Mammary epithelial cell (primary cell): ENCODE measurements at regions not wholly inside any gene's neighbourhood (a gene's known extent, or its start where the extent isn't known, plus 50 kb on each side); places are given as distances from the start of the nearest gene placed in this dataset.

ENCODE experiments used
- CTCF ChIP-seq, 2 donors: IDR thresholded peaks in 1 of 2; conservative IDR thresholded peaks in 1 of 2; 2 replicates each; pipeline ENCODE4 v1.5.1; 2011 to 2012; ENCODE audit warnings: inconsistent platforms in 2 of 2, low read length in 2 of 2, mild to moderate bottlenecking in 2 of 2, control low read depth in 1 of 2, low read depth in 1 of 2; ENCODE audit not compliant: insufficient read depth in 1 of 2; ENCODE audit errors: extremely low read depth in 1 of 2
- EZH2 ChIP-seq: IDR thresholded peaks from 2 replicates; pipeline ENCODE4 v1.6.1; 2012; ENCODE audit warnings: low read length, inconsistent platforms, borderline replicate concordance

DNA sequence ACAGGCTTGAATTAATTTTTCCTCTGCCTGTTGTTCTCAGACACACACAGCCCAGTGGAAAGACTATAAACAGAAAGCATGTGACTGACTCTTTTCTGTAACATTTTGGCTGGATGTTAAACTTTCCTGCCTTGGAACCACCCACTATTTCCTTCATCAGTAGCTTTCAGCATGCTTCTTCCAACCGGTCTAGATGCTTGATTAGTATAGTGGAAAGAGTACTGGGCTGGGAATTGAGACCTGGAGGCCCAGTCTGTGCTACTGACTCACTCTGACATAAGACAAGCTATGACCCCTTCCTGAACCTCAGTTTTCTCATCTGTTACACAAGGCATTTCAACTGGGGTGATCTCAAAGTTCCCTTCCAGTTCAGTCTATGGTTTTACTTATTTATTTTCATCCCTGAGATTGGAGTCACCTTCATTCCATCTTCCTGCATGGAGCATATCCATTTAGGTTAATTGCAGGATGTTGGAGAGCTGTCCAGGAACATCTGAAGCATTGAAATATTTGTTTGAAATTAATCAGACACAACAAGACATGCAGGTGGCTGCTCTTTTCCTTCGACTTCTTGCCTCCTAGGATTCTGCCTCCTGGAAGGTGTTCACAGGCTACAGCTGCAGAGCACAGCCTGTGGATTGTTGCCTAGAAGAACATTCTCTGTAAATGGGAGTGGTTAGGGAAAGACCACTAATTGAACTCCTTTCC is 173.4 kb downstream of the RTL9 start:
- TF ChIP-seq CTCF (conservative IDR thresholded peaks at IDR 0.05 in 1 of 2, IDR thresholded peaks at IDR 0.05 in 1 of 2; ENCODE audit: extremely low read depth in 1 of 2, insufficient read depth in 1 of 2, low read depth in 1 of 2, low read length in 2 of 2) (no peak), EZH2 (no peak)
